ENCODE measurements at regions not wholly inside any gene's neighbourhood (a gene's known extent, or its start where the extent isn't known, plus 50 kb on each side); places are given as distances from the start of the nearest gene placed in this dataset.
"Not testable (repeated sequence)": the region's sequence is repeated elsewhere in the genome, so short reads cannot be mapped to it uniquely, and the experiment has no call there.

- H3K9me3 ChIP-seq (ENCODE audit: low read length); H3K9me2 ChIP-seq (replicated peaks; ENCODE audit: low read length); H3F3A ChIP-seq (ENCODE audit: low read length, unreplicated experiment); BruUV-seq (replicated peaks); intact Hi-C loops (cut with micrococcal nuclease); H3K79me2 ChIP-seq (ENCODE audit: low read length); CTCF ChIA-PET; ATAC-seq; H2AFZ ChIP-seq (ENCODE audit: low read length); H3K36me3 ChIP-seq (ENCODE audit: low read depth, low read length); H3K4me3 ChIP-seq (ENCODE audit: low read length); H3K9ac ChIP-seq (ENCODE audit: low read length); DNase-seq; H3K4me2 ChIP-seq (ENCODE audit: low read length); H3K27me3 ChIP-seq (ENCODE audit: low read length); POLR2A ChIA-PET (ENCODE audit: unreplicated experiment); H4K20me1 ChIP-seq (ENCODE audit: low read length); H3K27ac ChIP-seq (ENCODE audit: low read length): not testable (repeated sequence)
- H3K4me1 ChIP-seq (ENCODE audit: insufficient read depth, low read length) = peaks cover 17% of the 10 kb centered on the region
Observed at GRCh38 chr1:61544870-61545269, 180.1 kb downstream of the TM2D1 start.

GRCh38 chr1:61543498-61543897 lies 181.4 kb downstream of the TM2D1 start:
- not testable (repeated sequence) for ATAC-seq

GRCh38 chr1:61539720-61540462 lies 185.1 kb downstream of the TM2D1 start:
- BruUV-seq (replicated peaks) = no TSS peak
- Histone ChIP-seq H4K20me1 (ENCODE audit: low read length) (no peaks in the 10 kb centered on the region), H3K4me3 (ENCODE audit: low read length) (no peak overlapping the region), H3K27ac (ENCODE audit: low read length) (peak overlapping the region; percentile 87), H3K36me3 (ENCODE audit: low read depth, low read length) (no peaks in the 10 kb centered on the region), H3K9ac (ENCODE audit: low read length) (peak overlapping the region; percentile 53), H3K4me1 (ENCODE audit: insufficient read depth, low read length) (peaks cover 41% of the 10 kb centered on the region), H3K9me2 (replicated peaks; ENCODE audit: low read length) (no peaks in the 10 kb centered on the region), H3K9me3 (ENCODE audit: low read length) (no peaks in the 10 kb centered on the region), H2AFZ (ENCODE audit: low read length) (no peak overlapping the region), H3K4me2 (ENCODE audit: low read length) (peak overlapping the region; percentile 44), H3K27me3 (ENCODE audit: low read length) (no peaks in the 10 kb centered on the region), H3K79me2 (ENCODE audit: low read length) (no peaks in the 10 kb centered on the region), H3F3A (ENCODE audit: low read length, unreplicated experiment) (no peaks in the 10 kb centered on the region)
- intact Hi-C loops (cut with micrococcal nuclease) = loop anchor here (1.0 to 5.0 kb wide), 3 partner anchors 44 to 88 kb away; no protein-coding TSS in a partner anchor
- TF ChIP-seq CTCF (conservative IDR thresholded peaks at IDR 0.05; ENCODE audit: low read depth, low read length) (no peak), EZH2phosphoT487 (IDR thresholded peaks at IDR 0.05; ENCODE audit: borderline replicate concordance, low read length) (no peak), EZH2 (IDR thresholded peaks at IDR 0.05; ENCODE audit: low read length, unreplicated experiment) (no peak)
- peak; percentile 75 for ATAC-seq
- ChIA-PET POLR2A (ENCODE audit: unreplicated experiment) (interaction anchor here (0.6 to 0.7 kb wide), 2 partner anchors 11 to 91 kb away, joined by 4 to 5 read pairs; no protein-coding TSS in a partner anchor), CTCF (interaction anchor here (0.6 kb wide), 1 partner anchor 1971 kb away, joined by 3 read pairs; no protein-coding TSS in a partner anchor)
- DNase-seq = peak; percentile 95

More at GRCh38 chr1:61543498-61543897, 181.4 kb downstream of the TM2D1 start:
- BruUV-seq (replicated peaks); H3K9ac ChIP-seq (ENCODE audit: low read length); H4K20me1 ChIP-seq (ENCODE audit: low read length); H3K4me2 ChIP-seq (ENCODE audit: low read length); H2AFZ ChIP-seq (ENCODE audit: low read length); POLR2A ChIA-PET (ENCODE audit: unreplicated experiment); H3K79me2 ChIP-seq (ENCODE audit: low read length); H3K27me3 ChIP-seq (ENCODE audit: low read length); intact Hi-C loops (cut with micrococcal nuclease); H3K9me3 ChIP-seq (ENCODE audit: low read length); H3K4me3 ChIP-seq (ENCODE audit: low read length); H3K9me2 ChIP-seq (replicated peaks; ENCODE audit: low read length); DNase-seq; H3F3A ChIP-seq (ENCODE audit: low read length, unreplicated experiment); H3K36me3 ChIP-seq (ENCODE audit: low read depth, low read length): not testable (repeated sequence)
- peaks cover 31% of the 10 kb centered on the region for H3K4me1 ChIP-seq (ENCODE audit: insufficient read depth, low read length)
- H3K27ac ChIP-seq (ENCODE audit: low read length) = peak overlapping the region; percentile 78
- CTCF ChIA-PET = interaction anchor here (0.6 kb wide), 1 partner anchor 90 kb away, joined by 17 read pairs; no protein-coding TSS in a partner anchor
